ENCODE measurements at regions not wholly inside any gene's neighbourhood (a gene's known extent, or its start where the extent isn't known, plus 50 kb on each side); places are given as distances from the start of the nearest gene placed in this dataset.

DNA sequence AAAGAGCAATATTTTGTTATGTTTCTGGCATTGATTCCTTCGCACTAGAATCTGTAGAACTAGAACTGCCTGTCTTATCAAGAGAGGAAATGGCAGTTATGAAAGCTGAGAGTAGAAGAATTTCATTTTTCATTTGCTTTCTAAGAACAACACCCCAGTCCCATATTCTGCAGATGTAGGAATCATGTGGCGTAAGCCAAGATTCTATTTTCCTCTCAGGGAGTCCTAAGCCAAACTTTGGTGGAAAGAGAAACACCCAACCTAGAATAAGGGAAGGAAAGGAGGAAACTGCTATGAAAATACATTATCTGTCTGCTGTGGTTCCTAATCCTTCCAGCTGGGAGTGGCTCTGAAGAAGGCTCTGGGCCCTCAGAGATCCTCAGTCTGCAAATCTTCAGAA lies 1176.9 kb upstream of the C9orf72 start:
- Histone ChIP-seq H3K9me3 (no peaks in the 10 kb centered on the region), H3K27me3 (no peaks in the 10 kb centered on the region), H3K4me1 (no peaks in the 10 kb centered on the region), H3K36me3 (ENCODE audit: low read depth, missing control alignments) (no peaks in the 10 kb centered on the region), H3K4me3 (no peak overlapping the region), H3K27ac (no peak overlapping the region)
- 53 to 61% methylated on average over 2 of the region's 2 CpGs for WGBS, 2 donors
- intact Hi-C loops (cut with DNase I; ENCODE audit: low total_unique reads) = no loop called here
- DNase-seq = no peak
- TF ChIP-seq, protein P1, sequence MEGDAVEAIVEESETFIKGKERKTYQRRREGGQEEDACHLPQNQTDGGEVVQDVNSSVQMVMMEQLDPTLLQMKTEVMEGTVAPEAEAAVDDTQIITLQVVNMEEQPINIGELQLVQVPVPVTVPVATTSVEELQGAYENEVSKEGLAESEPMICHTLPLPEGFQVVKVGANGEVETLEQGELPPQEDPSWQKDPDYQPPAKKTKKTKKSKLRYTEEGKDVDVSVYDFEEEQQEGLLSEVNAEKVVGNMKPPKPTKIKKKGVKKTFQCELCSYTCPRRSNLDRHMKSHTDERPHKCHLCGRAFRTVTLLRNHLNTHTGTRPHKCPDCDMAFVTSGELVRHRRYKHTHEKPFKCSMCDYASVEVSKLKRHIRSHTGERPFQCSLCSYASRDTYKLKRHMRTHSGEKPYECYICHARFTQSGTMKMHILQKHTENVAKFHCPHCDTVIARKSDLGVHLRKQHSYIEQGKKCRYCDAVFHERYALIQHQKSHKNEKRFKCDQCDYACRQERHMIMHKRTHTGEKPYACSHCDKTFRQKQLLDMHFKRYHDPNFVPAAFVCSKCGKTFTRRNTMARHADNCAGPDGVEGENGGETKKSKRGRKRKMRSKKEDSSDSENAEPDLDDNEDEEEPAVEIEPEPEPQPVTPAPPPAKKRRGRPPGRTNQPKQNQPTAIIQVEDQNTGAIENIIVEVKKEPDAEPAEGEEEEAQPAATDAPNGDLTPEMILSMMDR (IDR thresholded peaks at IDR 0.05) = no peak
- no peak for TF ChIP-seq POLR2A (IDR thresholded peaks at IDR 0.05)

DNA sequence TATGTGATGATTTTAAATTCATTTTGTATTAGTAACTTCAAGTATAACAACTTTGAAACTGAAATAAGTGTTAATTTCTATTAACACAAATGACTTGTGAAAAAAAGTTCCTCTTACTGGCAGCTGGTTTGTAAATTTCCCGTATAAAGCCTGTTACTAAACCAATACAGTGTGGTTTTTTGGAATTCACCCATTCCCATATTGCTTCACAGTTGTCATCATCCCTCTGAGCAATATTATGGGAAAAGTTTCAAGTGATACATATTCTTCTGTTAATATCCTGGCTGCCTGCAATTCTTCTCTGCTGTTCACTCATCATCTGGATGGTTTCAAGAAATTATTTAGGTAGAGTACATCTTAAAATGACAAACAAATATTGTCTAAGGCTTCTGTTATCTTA lies 1185.1 kb upstream of the C9orf72 start:
- Histone ChIP-seq H3K9me3 (no peaks in the 10 kb centered on the region), H3K36me3 (ENCODE audit: low read depth, missing control alignments) (no peaks in the 10 kb centered on the region), H3K4me1 (no peaks in the 10 kb centered on the region), H3K27ac (no peak overlapping the region), H3K27me3 (no peaks in the 10 kb centered on the region), H3K4me3 (no peak overlapping the region)
- intact Hi-C loops (cut with DNase I; ENCODE audit: low total_unique reads) = no loop called here
- 79 to 90% methylated on average over 1 of the region's 1 CpG for WGBS, 2 donors
- TF ChIP-seq POLR2A (IDR thresholded peaks at IDR 0.05) = no peak
- TF ChIP-seq, protein P1 (IDR thresholded peaks at IDR 0.05) = no peak
- no peak for DNase-seq

DNA sequence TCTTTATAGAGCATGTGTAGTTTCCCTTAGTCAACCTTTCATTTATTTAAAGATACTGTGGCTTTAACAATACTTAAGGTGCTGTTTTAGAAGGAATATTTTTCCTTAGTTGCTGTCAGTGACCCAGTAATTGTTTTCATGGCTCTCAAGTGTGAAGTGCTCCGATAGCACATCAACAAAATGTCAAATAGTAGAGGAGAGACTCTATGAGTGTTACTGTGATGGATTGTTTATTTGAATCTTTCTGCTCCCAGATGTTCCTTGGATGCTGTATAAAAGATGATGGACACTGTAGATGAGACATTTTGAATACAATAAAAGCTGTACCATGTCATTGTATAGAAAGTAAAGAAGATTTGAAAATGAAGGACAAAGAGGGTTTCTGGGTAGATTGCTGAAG lies 1185.7 kb upstream of the C9orf72 start:
- no peak overlapping the region for H3K27ac ChIP-seq
- TF ChIP-seq, protein P1 (IDR thresholded peaks at IDR 0.05) = no peak
- no peak for TF ChIP-seq POLR2A (IDR thresholded peaks at IDR 0.05)
- no peaks in the 10 kb centered on the region for H3K36me3 ChIP-seq (ENCODE audit: low read depth, missing control alignments)
- H3K27me3 ChIP-seq = no peaks in the 10 kb centered on the region
- no peak for DNase-seq
- H3K4me3 ChIP-seq = no peak overlapping the region
- no peaks in the 10 kb centered on the region for H3K9me3 ChIP-seq
- no peaks in the 10 kb centered on the region for H3K4me1 ChIP-seq
- 76 to 86% methylated on average over 1 of the region's 1 CpG for WGBS, 2 donors
- intact Hi-C loops (cut with DNase I; ENCODE audit: low total_unique reads) = no loop called here

DNA sequence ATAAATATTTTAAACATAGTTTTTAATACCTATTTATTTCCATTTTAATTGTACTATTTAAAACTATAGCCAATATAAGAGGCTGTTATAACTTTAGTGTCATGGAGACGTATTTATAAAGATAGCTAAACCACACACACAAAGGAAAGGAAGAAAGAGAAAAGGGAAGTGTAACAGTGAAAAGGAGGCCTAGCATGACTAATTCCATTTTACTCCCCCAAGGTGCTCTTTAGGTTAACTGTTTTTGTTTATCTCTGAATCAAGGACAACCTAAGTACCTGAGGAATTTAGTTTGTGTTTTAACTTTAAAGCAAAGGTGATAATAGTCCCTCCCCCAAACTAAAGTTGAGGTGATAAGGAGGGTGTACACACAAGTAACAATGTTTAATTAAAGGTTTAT lies 1188.9 kb upstream of the C9orf72 start:
- no peak for DNase-seq
- no peak for TF ChIP-seq POLR2A (IDR thresholded peaks at IDR 0.05)
- TF ChIP-seq, protein P1 (IDR thresholded peaks at IDR 0.05) = no peak
- intact Hi-C loops (cut with DNase I; ENCODE audit: low total_unique reads) = no loop called here
- Histone ChIP-seq H3K4me3 (no peak overlapping the region), H3K9me3 (no peaks in the 10 kb centered on the region), H3K36me3 (ENCODE audit: low read depth, missing control alignments) (no peaks in the 10 kb centered on the region), H3K4me1 (no peaks in the 10 kb centered on the region), H3K27ac (no peak overlapping the region), H3K27me3 (no peaks in the 10 kb centered on the region)
- 84% methylated on average over 1 of the region's 1 CpG for WGBS, 2 donors

DNA sequence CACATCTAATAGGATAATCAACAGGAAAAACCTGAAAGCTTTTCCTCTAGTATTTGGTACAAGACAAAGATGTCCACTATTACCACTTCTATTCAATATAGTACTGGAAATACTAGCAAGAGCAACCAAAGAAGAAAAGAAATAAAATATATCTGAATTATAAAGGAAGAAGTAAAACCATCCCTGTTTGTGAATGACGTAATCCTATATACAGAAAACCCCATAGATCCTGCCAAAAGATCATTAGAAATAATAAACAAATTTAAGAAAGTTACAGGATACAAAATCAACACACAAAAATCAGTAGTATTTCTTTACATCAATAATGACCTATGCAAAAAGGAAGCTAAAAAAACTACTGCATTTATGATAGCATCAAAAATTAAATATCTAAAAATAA lies 1191.3 kb upstream of the C9orf72 start:
- 91 to 93% methylated on average over 1 of the region's 1 CpG for WGBS, 2 donors
- H3K4me3 ChIP-seq = no peak overlapping the region
- no peaks in the 10 kb centered on the region for H3K4me1 ChIP-seq
- no peak for DNase-seq
- intact Hi-C loops (cut with DNase I; ENCODE audit: low total_unique reads) = no loop called here
- no peak for TF ChIP-seq POLR2A (IDR thresholded peaks at IDR 0.05)
- TF ChIP-seq, protein P1 (IDR thresholded peaks at IDR 0.05) = no peak
- H3K36me3 ChIP-seq (ENCODE audit: low read depth, missing control alignments) = no peaks in the 10 kb centered on the region
- no peaks in the 10 kb centered on the region for H3K9me3 ChIP-seq
- no peaks in the 10 kb centered on the region for H3K27me3 ChIP-seq
- no peak overlapping the region for H3K27ac ChIP-seq

Data from testis (tissue), 2 donors.